Lower leg skin (tissue), 3 donors: ENCODE measurements at regions not wholly inside any gene's neighbourhood (a gene's known extent, or its start where the extent isn't known, plus 50 kb on each side); places are given as distances from the start of the nearest gene placed in this dataset.
"Not testable (repeated sequence)": the region's sequence is repeated elsewhere in the genome, so short reads cannot be mapped to it uniquely, and the experiment has no call there.

Source experiments
- CTCF ChIP-seq, 3 donors: fragments of 450-650 bp; IDR thresholded peaks; one replicate each; pipeline ENCODE4 v1.5.1; 2016; ENCODE audit warnings: antibody characterized with exemption in 3 of 3, mild to moderate bottlenecking in 3 of 3, moderate library complexity in 2 of 3
- POLR2A ChIP-seq, 2 donors: fragments of 450-650 bp; IDR thresholded peaks; one replicate each; pipeline ENCODE4 v1.6.1; 2016 to 2017; ENCODE audit warnings: antibody characterized with exemption in 2 of 2, mild to moderate bottlenecking in 1 of 2, moderate library complexity in 1 of 2

DNA sequence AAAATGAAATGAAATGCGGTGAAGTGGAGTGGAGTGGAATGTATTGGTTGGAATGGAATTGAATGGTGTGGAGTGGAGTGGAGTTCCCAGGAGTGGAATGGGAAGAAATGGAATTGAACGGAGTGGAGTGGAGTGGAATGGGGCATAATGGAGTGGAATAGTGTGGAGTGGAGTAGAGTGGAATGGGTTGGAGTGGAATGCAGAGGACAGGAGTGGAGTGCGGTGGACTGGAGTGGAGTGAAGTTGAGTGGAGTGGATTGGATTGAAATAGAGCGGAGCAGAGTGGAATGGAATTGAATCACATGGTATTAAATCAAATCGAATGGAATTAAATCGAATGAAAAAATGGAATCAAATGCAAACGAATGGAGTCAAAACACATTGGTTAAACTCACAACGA is 1042.3 kb downstream of the CDY1 start:
- not testable (repeated sequence) for TF ChIP-seq CTCF, POLR2A (IDR thresholded peaks at IDR 0.05)
